GM18507 (cell line): ENCODE measurements at regions not wholly inside any gene's neighbourhood (a gene's known extent, or its start where the extent isn't known, plus 50 kb on each side); places are given as distances from the start of the nearest gene placed in this dataset.

Experiments
- DNase-seq: peaks from one replicate; pipeline ENCODE4 v3.0.0; 2011; ENCODE audit warnings: low read depth; ENCODE audit not compliant: insufficient read length; ENCODE audit errors: extremely low spot score
- FAIRE-seq: peaks from 2 replicates; lab custom pipeline; 2011; peaks lifted over from hg19 to GRCh38; lab: Jason Lieb, UNC

DNA sequence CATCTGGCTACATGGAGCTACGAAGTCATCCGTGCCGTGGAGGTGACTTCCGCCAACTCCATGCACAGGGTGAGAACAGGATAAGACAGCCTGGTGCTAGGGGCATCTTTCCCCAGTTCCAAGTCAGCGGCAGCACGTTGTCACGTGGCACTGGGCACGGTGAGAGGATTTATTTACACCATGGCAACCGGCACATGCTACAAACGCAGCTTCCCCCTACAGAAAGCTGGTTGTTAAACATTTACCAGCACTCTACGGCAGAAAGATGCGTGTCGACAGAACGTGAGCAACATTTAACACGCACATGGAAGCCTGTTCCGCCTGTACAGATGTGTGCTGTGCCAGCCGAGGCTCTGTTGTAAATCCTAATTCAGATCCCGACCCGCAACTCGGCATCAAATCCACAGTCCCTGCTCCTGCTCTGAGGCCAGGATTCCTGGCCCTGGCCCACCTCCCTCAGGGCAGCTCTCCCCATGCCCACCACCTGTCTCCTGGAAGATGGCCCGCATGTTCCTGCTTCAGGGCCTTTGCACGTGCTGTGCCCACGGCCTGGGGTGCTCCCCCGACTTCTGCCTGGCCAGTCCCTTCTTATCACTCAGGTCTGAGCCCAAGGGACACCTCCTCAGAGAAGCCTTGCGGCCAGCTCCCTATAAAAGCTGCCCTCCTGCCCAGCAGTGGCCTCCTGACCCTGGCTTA, 114.1 kb downstream of the RFLNA start:
- FAIRE-seq (no peak), DNase-seq (no peak)

DNA sequence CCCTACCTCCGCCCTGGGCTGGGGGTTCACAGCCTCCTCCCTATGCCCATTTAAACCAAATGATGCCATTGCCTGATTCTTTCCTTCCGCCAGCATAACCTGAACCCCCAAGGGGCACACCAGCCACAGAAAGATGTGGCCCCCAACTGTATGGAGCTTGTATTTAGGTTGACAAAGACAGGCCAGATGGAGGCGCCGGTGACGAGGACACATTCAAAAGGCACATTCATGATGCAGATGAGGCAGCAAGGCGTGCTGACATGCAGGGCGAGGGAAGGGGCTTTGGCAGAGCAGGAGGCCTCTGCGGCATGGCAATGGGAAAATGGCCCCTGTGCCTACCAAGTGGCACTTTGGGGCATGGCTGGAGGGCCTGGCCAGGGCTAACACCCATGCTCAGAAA, 112.2 kb downstream of the RFLNA start:
- FAIRE-seq (no peak), DNase-seq (no peak)

DNA sequence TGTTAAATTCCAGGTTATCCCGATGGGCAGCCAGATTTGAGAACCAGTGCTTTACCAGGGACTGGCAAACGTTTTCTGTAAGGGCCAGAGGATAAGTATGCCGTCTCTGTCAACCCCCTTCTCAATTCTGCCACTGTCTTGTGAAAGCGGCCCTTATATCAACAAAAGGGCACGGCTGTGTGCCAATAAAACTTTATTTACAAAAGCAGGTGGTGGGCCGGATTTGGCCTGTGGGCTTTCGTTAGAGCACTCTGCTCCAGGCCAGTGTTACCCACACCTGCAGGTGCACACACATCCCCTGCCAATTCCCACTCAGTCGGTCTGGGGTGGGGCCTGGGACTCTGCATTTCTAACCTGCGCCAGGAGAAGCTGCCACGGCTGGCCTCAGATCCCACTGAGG, 111.2 kb downstream of the RFLNA start:
- FAIRE-seq (no peak), DNase-seq (no peak)

DNA sequence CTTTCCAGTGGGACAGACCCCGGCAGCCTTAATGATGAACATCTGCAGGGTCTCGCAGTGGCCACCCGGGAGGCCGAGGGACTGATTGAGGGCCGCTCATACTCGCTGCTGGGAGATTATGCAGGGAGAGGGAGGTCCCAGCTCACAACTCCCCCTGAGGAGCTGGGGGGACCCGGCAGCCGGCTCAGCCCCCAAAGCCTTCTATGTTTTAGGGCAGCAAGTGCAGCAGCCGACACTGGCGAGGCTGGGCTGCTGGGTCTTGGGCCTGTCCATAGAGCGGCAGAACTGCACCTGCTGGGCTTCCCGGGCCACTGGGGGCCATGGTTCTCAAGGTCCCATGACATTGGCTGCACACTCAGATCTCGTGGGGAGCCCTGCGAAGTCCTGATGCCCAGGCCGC, 110.7 kb downstream of the RFLNA start:
- DNase-seq (no peak), FAIRE-seq (no peak)

DNA sequence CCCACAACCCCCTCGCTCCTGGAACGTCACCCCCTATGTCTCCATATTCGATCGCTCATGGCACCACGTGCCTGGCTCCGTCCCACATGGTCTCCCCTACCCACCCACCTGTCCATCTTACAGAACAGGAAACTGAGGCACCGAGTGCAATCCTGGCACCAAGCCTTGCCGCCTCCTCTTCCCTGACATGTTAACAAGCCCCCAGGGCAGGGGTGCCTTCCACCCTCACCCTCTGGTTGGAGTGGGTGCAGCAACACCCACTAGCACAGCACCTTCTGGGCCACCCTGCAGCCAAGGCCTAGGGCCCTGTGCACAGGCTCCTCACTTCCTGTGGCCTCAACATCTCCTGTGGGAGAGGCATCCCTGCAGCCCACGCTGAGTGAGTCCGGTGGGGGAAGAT, 110.3 kb downstream of the RFLNA start:
- no peak for FAIRE-seq
- no peak for DNase-seq

DNA sequence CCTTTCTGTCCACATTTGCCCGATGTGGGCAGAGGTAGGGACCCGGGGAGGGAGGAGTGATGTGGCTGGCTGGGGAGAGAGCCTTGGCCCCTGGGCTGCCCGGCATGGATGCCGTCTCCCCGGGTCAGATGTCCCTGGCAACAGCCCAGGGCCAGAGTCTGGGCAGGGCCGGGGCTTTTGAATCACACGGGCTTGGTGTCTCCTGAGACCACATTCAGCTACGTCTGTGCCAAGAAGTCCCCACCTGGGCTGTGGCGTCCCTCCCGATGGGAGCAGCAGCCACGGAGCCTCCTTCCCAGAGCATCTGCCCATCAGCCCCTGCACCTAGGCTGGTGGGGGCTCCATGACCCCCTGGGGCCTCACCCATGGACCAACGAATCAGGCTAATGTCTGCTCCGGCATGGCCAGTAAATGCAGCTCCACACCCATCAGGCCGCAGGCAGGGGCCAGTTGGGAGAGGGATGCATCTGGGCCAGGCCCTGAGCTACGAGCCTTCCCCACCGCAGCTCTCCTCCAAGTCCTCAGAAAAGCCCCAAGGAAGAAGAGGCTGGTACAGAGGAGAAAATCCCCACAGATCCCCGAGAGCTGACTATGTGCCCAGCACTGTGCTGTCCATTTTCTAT, 109.4 kb downstream of the RFLNA start:
- FAIRE-seq (no peak), DNase-seq (no peak)

DNA sequence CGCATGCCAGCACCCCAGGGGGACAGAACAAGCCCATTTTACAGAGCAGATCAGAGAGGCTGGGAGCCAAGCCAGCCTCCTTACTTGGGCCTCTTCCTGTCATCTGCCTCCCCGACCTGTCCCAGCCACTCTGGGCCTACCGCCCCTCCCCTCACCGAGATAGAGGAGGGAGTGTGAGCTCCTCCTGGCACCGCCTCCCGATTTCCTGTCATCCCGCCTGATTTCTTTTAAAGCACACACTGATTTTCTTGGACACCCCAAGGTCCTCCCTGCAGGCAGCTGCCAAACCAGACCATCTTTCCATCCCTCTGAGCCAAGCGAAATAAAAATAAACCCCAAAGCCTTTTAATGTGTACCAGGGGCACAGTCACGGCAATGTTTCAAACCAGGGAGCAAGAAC, 108.4 kb downstream of the RFLNA start:
- no peak for DNase-seq
- no peak for FAIRE-seq

DNA sequence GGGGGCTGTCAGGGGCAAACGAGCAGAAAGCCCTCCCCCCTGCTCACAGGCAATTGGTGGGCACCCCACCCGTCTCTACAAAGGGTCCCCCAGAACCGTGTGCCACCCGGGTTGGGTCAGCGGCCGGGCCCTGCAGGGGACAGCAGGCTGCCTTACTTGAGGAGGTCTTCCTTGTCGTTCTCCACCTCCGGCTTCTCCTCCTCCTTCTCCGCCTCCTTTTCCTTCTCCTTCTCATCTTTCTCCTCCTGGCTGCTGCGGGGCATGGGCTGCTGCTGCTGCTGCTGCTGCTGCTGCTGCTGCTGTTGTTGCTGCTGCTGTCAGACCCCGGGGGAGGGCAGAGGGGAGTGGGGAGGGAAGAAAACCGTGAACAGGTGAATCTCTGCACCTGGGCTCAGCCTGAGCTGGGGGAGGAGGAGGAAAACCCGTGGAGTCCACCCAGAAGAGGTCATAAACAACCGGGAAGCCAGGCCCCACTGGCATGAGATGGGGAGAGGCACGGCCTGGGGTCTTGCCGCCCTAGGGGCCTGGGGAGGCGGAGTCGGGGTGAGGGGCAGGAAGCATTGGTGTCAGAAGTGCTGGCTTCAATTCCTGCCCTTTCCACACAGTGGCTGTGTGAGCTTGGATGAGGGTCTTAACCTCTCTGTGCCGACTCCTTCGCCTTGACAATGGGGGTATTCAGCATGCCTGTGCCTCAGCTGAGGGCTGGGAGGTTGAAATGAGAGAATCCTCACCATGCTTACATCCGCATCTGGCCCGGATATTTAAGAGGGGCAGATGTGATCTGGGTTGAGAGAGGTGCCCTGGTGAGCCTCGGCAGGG, 107.6 kb downstream of the RFLNA start:
- FAIRE-seq (no peak), DNase-seq (no peak)

DNA sequence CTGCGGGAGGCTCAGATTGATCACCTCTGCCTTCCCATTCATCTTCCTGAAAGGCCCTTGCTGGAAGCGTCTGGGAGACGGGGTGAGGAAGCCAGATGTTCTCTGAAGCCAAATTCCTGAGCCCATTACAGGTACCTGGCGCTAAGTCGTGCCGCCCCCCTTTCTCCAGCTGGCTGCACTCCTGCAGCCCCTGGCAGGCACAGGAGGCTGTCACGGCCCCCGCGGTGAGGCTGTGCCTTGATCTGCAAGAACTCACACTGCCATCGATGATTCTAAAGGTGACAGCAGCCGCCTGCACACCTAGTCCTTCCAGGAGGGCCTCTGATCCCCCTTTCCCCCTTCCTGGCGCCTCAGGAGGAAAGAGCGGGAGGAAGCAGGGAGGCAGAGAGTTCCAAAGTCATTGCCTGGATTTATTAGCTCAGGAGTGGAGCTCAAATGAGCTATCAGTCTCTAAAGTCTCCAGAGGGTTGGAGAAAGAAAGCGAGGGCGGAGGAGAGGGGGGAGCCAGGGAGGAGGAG, 106.9 kb downstream of the RFLNA start:
- no peak for FAIRE-seq
- DNase-seq: no peak

DNA sequence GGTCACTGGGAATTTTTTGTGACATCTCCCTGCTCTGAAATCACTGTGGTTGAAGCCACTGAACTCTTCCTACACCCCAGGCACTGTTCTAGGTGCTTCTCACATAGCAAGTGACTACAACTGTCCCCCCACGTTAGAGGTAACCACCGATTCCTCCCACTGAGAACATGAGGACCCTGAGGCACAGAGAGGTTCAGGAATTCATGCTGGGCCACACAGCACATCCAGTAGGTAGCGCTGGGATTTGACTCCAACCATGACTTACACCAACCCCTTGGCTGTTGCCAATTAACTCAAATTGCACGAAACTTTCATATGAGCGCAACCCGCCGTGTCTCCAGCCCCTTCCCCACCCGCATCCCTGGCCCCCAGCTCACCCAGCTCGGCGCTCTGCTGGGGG, 105.2 kb downstream of the RFLNA start:
- DNase-seq: no peak
- no peak for FAIRE-seq

DNA sequence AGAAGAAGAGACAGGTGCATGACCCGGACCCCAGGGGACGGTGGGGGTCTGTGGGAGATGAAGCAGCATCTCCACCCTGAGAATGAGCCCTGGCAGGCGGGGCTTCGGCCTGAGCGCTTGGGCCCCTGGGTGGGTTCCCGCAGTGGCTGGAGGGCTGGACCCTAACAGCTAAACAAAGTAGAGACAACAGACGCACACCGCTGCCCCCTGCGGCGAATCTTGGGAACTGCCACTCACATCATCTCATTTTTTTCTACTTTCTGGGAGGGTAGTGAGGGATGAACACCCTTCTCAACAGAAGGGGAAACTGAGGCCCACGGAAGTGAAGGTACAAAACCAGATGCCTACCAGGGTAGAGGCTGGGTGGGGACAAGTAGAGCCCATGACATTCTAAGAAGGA, 104.7 kb downstream of the RFLNA start:
- FAIRE-seq: peak; percentile 56
- peak; percentile 50 for DNase-seq

DNA sequence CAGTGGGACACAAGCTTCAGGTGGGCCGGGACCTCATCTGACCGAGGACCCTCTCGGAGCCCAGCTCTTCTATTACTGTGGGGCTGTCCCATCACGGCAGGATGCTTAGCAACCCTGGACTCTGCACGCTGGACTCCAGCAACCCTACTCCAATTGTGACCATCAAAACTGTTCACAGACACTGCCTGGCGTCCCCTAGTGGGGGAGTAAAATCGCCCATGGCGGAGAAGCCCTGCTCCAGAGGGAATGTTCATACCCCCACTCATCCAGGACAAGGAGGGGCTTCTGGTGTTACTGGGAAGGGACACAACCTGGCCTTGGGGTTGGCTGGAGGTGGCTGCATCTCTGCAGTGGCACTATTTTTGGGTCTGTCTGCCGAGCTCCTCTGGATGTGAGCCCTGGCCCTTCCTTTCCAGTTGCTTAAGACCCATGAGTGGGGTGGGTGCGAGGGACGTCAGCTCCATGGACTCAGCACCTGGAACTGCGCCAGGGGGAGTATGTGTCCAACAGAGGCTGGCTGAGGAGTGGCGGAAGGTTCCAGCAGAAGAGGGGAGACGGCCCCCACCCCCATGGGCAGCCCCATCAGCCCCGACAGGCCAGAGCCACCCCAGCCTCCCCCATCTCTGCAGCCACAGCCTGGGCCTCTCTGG, 103.8 kb downstream of the RFLNA start:
- DNase-seq (no peak), FAIRE-seq (no peak)

DNA sequence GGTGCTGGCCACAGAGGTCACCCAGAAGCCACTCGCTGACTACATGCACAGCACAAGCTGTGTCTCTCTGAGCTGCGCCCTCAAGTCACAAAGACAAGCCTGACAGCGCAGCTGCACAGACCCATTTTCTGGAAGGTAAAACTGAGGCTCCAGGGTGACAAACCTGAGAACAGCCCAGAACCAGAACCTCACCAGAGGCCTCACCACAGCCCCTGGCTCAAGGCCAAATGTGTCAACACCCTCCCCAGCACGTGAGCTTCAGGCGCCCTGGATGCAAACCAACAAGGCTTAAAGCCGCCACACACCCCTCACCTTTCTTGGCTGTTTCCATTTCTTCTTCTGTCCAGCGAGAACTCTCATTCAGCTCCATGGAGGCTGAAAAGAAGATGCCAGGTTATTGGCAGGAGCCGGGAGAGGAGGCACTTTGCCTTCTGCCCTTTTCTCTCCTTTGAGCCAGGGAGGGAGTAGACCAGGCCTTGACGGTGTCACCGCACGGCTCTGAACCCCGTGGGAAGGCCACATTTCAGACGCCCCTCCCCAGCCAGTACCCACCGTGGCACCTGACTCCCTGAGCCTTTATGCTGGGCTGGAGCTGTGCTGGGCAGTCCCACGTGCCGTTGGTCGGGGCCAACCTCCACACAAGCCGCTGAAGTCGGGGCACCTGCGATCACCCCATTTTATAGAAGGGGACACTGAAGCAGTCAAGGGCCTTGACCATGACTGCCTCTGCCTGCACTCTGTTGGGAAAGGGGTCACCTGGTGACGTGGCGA, 103.1 kb downstream of the RFLNA start:
- DNase-seq (no peak), FAIRE-seq (no peak)

DNA sequence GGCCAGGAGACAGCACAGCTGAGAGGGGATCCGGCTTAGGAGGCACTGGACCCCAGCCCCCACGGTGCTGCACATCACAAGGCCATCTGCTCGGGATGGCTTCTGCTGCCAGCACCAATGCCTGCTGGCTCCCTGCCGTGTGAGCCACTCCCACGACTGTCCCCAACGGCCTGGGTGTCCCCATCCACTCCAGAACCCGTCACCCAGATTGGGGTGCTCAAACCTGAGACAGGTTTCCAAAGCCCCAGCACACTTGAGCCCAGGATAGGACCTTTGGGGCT, 102.4 kb downstream of the RFLNA start:
- FAIRE-seq: no peak

DNA sequence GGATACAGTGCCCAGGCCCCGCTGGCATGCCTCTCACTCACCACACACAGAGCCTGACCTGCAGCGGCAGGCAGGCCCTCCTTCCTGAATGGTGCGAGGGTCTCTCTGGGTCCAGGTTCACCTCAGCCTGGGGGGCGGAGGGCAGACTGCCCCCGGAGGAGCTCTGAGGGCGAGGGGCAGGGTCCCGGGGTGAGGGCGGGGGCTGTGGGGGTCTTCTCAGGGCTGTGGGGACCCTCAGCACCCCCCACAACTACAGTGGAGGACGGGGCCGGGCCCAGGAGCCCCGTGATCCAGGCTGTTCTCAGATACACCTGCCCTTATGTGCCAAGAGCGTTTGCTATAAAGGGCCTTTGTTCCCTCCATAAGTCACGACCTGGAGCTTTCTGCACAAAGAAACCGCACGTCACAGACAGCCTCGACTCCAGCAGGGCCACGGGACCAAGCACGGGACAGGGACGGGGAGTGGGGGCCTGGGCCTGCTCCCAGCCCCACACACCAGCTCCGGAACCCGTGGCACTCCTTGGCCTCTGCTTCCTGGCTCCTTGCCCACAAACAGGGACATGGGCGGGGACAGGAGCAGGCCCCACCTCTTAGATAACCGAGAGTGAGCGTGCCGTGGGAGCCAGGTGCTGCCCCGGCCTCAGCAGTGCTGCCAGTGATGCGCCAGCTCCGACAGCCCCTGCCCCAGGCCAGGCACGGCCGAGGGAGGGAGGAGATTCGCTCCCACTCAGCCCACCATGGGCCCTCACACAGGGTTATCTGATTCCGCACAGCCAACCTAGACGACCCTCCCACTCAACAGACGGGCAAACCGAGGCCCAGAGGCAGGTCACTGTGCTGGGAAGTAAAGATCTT, 101.9 kb downstream of the RFLNA start:
- FAIRE-seq (no peak), DNase-seq (no peak)

More for the DNA sequence above, 102.4 kb downstream of the RFLNA start:
- no peak for DNase-seq

DNA sequence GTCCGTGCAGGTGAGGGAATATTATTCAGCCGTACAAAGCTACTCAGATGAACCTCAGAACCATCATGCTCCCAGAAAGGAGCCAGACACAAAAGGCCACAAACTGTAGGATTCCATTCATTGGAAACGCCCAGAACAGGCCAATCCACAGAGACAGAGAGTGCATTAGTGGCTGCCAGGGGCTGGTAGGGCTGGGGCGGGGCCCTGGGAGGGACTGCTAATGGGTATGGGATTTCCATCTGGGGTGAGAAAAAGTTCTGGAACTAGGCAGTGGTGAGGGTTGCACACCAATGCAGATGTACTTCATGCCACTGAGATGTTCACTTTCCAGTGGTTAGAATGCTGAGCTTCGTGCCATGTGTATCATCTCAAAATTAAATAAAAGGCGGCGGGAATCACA, 101.1 kb downstream of the RFLNA start:
- FAIRE-seq (no peak), DNase-seq (no peak)

DNA sequence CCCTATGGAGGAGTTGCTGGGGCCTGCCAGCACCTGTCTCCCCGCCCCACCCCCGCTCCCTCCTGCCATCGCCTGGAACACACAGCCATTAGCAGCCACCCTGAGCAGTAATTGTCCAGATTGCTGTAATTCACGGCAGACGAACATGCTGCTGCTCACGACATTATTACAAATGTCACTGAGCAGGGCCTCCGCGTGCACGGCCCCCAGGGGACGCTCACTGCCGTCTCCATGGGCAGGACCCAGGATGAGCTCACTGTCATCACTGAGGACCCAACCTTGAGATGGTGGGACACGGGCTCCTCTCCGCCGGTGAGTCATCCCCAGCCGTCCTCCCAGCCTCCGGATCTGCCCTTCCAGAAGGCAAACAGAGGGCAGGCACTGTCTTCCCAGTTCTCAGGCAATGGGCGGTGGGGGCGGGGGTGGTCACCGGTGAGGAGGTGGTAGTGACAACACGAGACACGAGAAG, 100.4 kb downstream of the RFLNA start:
- DNase-seq (no peak), FAIRE-seq (no peak)

DNA sequence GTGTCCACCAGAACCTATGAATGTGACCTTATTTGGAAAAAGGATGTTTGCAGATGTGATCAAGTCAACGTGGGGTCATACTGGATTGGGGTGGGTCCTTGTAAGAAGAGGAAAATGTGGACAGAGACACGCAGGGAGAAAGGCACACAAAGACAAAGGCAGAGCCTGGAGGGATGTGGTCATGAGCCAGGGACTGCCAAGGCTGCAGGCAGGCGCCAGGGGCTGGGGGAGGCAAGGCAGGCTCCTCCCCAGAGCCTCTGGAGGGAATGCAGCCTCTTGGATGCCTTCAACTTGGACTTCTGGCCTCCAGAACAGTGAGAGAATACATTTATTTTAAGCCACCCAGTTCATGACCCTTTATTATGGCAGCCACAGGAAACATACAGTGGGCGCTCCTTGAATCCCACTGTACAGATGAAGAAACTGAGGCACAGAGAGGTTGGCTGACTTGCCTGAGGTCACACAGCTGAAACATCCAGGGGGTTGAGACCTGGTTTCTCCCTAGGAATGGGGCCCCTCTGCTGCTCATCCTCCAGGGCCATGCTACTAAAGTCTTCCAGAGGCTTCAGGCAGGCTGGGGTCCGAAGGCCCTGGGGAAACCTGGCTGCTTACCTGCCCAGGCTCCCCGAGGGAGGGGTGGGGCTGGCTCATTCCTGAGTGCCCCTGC, 99.7 kb downstream of the RFLNA start:
- DNase-seq (no peak), FAIRE-seq (no peak)
